GM10248 (cell line): ENCODE measurements at regions not wholly inside any gene's neighbourhood (a gene's known extent, or its start where the extent isn't known, plus 50 kb on each side); places are given as distances from the start of the nearest gene placed in this dataset.

Experiments used
- CTCF ChIA-PET: fragments of 300-600 bp; sonication (Branson Sonifier 250); formaldehyde crosslinking; extraction: SDS; loops from one replicate; lab custom pipeline; 2021; ENCODE audit warnings: antibody characterized with exemption; lab: Yijun Ruan, JAX
- POLR2A ChIA-PET: fragments of 350-650 bp; sonication (Branson Sonifier 250); formaldehyde crosslinking; extraction: SDS; loops from one replicate; lab custom pipeline; 2020; ENCODE audit warnings: antibody characterized with exemption; lab: Yijun Ruan, JAX
- DNase-seq: peaks from one replicate; pipeline ENCODE4 v3.0.0; 2012; ENCODE audit errors: extremely low spot score
- TF ChIP-seq, protein P1 (sequence below): IDR thresholded peaks from 2 replicates; pipeline ENCODE4 v1.5.1; 2012; ENCODE audit warnings: mild to moderate bottlenecking, low read depth; ENCODE audit errors: extremely low read depth, missing control alignments, control extremely low read depth

DNA sequence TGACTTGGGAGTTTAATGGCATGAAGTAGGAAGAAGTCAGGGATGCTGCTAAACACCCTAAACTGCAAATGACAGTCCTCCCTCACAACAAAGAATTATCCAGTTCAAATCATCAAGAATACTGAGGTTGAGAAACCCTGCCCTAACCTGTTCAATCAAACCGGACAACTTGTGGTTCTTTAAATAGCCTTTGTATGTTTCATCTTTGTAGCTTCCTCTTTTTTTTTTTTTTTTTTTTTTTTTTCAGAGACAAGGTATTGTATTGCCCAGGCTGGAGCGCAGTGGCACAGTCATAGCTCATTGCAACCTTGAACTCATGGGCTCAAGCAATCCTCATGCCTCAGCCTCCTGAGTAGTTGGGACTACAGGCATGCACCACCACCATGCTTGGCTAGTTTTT, 52.5 kb upstream of the TTC29 start:
- no peak for DNase-seq
- CTCF ChIA-PET: interaction anchor here (0.9 to 1.2 kb wide), 2 partner anchors 16 to 63 kb away, joined by 3 read pairs; no protein-coding TSS in a partner anchor

DNA sequence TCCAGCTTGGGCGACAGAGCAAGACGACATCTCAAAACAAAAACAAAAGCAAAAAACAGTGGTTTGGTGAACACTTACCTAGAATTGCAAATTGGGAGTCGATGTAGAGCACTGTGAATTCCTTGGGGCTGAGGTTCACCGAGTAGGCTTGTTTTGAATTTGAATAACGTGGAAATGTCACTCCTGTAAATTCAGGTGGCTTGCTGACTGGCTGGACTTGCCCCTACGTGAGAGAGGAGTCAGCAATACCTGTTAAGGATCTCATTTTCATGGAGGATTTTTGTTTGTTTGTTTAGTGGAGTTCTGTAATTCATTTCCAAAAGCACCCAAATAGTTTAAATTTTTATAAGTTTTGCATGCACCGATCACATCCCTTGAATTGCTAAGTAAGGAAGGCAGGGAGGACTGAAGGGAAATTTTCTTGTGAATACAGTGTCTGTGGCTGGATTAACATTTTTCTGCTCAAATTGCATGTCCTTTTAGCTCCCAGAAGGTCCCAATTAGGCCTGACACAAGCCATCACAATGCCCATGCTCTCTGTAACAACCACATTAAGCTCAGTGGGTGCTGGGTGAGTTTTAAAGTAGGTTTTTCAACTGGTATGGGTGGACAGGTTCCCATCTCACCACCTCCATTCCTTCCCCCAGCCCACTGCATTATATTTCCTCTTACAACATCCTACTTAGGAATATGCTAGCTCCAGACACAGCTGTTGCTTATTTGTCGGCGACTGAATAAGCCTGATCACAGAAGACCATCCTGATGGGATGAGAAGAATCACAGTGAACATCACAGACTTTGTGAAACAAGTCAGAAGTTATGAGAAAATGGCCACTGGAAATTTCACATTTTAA, 58.5 kb upstream of the TTC29 start:
- CTCF ChIA-PET: interaction anchor here (1.1 kb wide), 1 partner anchor 15 kb away, joined by 3 read pairs; no protein-coding TSS in a partner anchor
- DNase-seq: no peak
- TF ChIP-seq, protein P1, sequence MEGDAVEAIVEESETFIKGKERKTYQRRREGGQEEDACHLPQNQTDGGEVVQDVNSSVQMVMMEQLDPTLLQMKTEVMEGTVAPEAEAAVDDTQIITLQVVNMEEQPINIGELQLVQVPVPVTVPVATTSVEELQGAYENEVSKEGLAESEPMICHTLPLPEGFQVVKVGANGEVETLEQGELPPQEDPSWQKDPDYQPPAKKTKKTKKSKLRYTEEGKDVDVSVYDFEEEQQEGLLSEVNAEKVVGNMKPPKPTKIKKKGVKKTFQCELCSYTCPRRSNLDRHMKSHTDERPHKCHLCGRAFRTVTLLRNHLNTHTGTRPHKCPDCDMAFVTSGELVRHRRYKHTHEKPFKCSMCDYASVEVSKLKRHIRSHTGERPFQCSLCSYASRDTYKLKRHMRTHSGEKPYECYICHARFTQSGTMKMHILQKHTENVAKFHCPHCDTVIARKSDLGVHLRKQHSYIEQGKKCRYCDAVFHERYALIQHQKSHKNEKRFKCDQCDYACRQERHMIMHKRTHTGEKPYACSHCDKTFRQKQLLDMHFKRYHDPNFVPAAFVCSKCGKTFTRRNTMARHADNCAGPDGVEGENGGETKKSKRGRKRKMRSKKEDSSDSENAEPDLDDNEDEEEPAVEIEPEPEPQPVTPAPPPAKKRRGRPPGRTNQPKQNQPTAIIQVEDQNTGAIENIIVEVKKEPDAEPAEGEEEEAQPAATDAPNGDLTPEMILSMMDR: no peak

More for the DNA sequence above, 52.5 kb upstream of the TTC29 start:
- POLR2A ChIA-PET: no interaction called here
- TF ChIP-seq, protein P1: no peak

DNA sequence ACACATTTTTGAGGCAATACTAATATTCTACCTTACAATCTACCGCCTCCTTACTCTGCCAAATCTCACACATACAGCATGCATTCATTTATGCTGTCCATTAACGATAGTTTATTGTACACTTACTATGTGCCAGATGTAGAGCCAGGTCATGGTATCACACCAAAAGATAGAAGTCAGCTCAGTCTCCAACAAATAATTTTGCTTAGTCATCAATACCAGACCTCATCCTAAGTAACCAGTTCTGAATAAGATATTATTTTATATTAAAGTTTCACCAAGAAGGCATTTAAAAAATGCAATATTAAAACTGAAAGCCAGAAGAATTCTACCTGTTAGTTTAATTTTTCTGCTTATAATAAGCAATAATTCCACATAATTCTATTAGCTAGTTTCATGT, 60.6 kb upstream of the TTC29 start:
- DNase-seq: no peak
- TF ChIP-seq, protein P1: no peak
- CTCF ChIA-PET: interaction anchor here (1.5 to 2.1 kb wide), 2 partner anchors 13 to 14 kb away, joined by 4 to 12 read pairs; no protein-coding TSS in a partner anchor
- POLR2A ChIA-PET: no interaction called here

More for the DNA sequence above, 58.5 kb upstream of the TTC29 start:
- POLR2A ChIA-PET: no interaction called here

DNA sequence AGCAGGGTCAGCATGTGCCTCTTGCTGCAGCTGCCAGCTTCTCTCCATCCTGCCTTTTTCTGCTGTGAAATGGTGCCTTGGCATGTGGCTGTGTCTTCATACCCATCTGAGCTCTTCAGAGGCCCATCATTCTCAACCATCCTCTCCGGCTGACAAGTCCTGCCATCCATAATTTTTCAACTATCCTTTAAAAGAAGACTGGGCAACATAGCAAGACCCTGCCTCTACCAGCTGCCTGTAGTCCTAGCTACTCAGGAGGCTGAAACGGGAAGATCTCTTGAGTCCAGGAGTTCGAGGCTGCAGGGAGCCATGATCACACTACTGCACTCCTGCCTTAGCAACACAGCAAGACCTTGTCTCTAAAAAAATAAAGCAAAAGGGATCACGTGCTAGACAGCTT, 64.2 kb upstream of the TTC29 start:
- ChIA-PET CTCF (interaction anchor here (0.8 to 1.8 kb wide), 3 partner anchors 7 to 87 kb away, joined by 4 to 8 read pairs (median 4); no protein-coding TSS in a partner anchor), POLR2A (no interaction called here)
- DNase-seq: no peak
- TF ChIP-seq, protein P1: no peak

DNA sequence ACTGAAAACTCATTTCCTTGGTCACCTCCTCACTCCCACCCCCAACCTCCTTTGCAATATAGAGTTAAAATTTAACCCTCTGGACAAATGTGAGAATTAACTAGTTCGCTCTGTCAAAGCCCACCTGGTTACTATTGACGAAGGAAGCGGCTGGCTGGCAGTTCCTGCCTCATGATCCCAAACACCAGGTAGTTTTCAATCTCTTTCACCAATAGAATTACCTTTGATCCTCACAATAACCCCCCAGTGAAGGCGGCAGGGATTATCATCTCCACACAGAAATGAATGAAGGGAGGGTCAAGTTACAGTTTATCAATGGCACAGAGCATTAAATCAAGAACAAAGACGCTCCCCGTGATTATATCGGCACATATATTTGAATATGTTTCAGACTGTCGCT, 65.7 kb upstream of the TTC29 start:
- POLR2A ChIA-PET: no interaction called here
- DNase-seq: no peak
- CTCF ChIA-PET: interaction anchor here (2.3 kb wide), 1 partner anchor 86 kb away, joined by 6 read pairs; no protein-coding TSS in a partner anchor
- TF ChIP-seq, protein P1: no peak

DNA sequence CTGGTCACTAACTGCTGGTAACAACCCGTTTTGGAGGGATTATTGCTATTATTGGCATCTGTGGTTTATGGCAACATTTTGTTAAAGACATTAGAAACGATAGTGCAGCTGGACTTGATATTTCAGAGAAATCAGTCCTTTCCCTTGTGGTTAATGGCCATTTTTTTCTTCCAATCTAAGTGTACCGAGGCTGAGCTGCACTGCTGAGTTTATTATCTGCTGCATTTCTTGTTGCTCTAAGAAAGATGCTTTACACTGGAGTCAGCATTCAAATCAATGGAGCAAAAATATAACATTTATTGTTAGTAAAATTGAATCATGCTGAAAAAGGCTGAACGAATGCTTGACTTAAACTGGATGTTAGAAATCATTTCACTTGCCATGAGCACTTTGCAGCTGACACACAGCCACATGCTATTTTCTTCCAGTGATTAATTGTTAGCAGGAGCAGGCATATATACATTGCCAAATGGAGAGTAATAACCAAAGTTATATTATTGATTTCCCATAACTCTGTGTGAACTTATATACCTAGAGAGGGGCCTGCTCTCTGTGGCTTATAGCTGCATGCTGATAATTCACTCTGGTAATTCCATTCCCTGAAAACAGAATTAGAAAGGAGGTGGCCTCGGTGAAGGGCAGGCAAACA, 66.5 kb upstream of the TTC29 start:
- ChIA-PET POLR2A (no interaction called here), CTCF (interaction anchor here (2.3 kb wide), 1 partner anchor 85 kb away, joined by 6 read pairs; no protein-coding TSS in a partner anchor)
- DNase-seq: no peak
- TF ChIP-seq, protein P1: no peak
